WTC11 (cell line): ENCODE measurements at regions not wholly inside any gene's neighbourhood (a gene's known extent, or its start where the extent isn't known, plus 50 kb on each side); places are given as distances from the start of the nearest gene placed in this dataset.

Experiments
- ATF1 ChIP-seq: sonication (generic); formaldehyde crosslinking; IDR thresholded peaks from 2 replicates; pipeline ENCODE4 v1.8.1; 2023; ENCODE audit warnings: mild to moderate bottlenecking, moderate library complexity, missing genetic modification reagents
- CTCF ChIP-seq: fragments of 200-600 bp; IDR thresholded peaks from 2 replicates; pipeline ENCODE4 v1.8.0; 2022; ENCODE audit warnings: antibody characterized with exemption
- ELF4 ChIP-seq: sonication (generic); formaldehyde crosslinking; IDR thresholded peaks from 2 replicates; pipeline ENCODE4 v1.8.1; 2022; ENCODE audit warnings: low read depth, mild to moderate bottlenecking, moderate library complexity, missing genetic modification reagents
- IRF1 ChIP-seq: sonication (generic); formaldehyde crosslinking; IDR thresholded peaks from 2 replicates; pipeline ENCODE4 v1.8.0; 2023; ENCODE audit warnings: missing genetic modification reagents
- JUN ChIP-seq: sonication (generic); formaldehyde crosslinking; IDR thresholded peaks from 2 replicates; pipeline ENCODE4 v1.8.0; 2023; ENCODE audit warnings: mild to moderate bottlenecking, missing genetic modification reagents
- PREB ChIP-seq: sonication (generic); formaldehyde crosslinking; IDR thresholded peaks from 2 replicates; pipeline ENCODE4 v1.8.1; 2022; ENCODE audit warnings: mild to moderate bottlenecking, missing genetic modification reagents, moderate library complexity, borderline replicate concordance
- USF1 ChIP-seq: sonication (generic); formaldehyde crosslinking; IDR thresholded peaks from 2 replicates; pipeline ENCODE4 v1.8.0; 2022; ENCODE audit warnings: mild to moderate bottlenecking, missing genetic modification reagents
- USF2 ChIP-seq: sonication (generic); formaldehyde crosslinking; IDR thresholded peaks from 2 replicates; pipeline ENCODE4 v1.8.1; 2023; ENCODE audit warnings: mild to moderate bottlenecking, missing genetic modification reagents, moderate library complexity
- ZNF281 ChIP-seq: sonication (generic); formaldehyde crosslinking; IDR thresholded peaks from 2 replicates; pipeline ENCODE4 v1.8.0; 2023; ENCODE audit warnings: mild to moderate bottlenecking, missing genetic modification reagents
- ZNF532 ChIP-seq: fragments of 250-450 bp; sonication (Bioruptor Pico); IDR thresholded peaks from 2 replicates; pipeline ENCODE4 v1.9.0; 2021; ENCODE audit warnings: mild to moderate bottlenecking, borderline replicate concordance

GRCh38 chr22:26995235-26995634, 337.8 kb downstream of the MIAT start:
- TF ChIP-seq ZNF532 (CRISPR knock-in tag) (no peak), CTCF (no peak), ZNF281 (CRISPR knock-in tag) (no peak), IRF1 (no peak), ATF1 (CRISPR knock-in tag) (no peak), USF1 (CRISPR knock-in tag) (no peak), USF2 (CRISPR knock-in tag) (no peak), JUN (no peak), PREB (no peak), ELF4 (CRISPR knock-in tag) (no peak)
